ENCODE measurements at regions not wholly inside any gene's neighbourhood (a gene's known extent, or its start where the extent isn't known, plus 50 kb on each side); places are given as distances from the start of the nearest gene placed in this dataset.

DNA sequence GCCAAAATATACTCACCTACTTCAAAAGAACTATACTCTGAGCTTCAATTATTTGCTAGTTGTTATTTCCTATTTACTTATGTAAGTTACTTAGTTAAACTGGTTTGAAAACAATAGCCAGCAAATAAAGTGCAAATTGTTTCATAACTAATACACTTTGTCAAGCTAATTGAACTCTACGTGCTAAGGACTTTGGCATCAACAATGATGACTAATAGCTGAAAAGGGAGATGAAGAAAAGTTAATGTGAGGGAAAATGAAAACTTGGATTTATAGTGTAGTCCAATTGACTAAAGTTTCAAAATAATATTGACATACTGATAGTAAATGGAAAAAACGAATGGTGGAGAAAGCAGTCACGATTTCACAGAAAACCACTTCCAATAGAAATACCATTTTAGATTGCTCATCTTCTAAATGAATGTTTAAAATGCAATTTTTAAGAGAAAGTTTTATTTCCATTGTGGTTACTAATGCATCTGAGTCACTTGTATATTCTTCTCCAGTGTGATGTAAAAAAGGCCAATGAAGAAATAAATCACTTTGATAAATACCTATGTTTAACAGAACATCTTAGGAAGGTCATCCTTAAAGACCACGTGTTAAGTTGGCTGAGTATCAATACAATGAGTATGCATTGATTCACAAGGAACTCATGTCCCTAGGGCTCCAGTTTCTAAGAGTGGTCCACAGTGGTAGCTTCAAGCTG is 455.2 kb downstream of the LTN1 start:
- WGBS, 5 donors = 54 to 71% (median 62%) methylated on average over 4 of the region's 4 CpGs
- intact Hi-C loops (cut with DNase I; ENCODE audit: low total_unique reads) = no loop called here
- H3K36me3 ChIP-seq = no peaks in the 10 kb centered on the region

DNA sequence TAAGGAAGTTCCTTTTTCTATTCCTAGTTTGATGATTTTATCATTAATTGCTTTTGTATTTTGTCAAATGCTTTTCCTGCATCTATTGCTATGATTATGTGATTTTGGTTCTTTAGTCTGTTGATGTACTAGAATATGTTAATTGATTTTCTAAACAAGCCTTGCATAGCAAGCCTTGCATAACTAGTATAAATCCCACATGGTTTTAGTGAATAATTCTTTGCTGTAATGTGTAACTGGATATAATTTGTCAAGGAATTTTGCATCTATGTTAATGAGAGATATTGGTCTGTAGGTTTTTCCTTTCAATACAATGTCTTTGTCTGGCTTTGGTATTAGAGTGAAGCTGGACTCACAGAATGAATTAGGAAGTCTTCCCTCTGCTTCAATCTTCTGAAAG is 460.2 kb downstream of the LTN1 start:
- no peak overlapping the region for H3K27ac ChIP-seq
- no peak for TF ChIP-seq POLR2A (IDR thresholded peaks at IDR 0.05)
- TF ChIP-seq, protein P1, sequence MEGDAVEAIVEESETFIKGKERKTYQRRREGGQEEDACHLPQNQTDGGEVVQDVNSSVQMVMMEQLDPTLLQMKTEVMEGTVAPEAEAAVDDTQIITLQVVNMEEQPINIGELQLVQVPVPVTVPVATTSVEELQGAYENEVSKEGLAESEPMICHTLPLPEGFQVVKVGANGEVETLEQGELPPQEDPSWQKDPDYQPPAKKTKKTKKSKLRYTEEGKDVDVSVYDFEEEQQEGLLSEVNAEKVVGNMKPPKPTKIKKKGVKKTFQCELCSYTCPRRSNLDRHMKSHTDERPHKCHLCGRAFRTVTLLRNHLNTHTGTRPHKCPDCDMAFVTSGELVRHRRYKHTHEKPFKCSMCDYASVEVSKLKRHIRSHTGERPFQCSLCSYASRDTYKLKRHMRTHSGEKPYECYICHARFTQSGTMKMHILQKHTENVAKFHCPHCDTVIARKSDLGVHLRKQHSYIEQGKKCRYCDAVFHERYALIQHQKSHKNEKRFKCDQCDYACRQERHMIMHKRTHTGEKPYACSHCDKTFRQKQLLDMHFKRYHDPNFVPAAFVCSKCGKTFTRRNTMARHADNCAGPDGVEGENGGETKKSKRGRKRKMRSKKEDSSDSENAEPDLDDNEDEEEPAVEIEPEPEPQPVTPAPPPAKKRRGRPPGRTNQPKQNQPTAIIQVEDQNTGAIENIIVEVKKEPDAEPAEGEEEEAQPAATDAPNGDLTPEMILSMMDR (IDR thresholded peaks at IDR 0.05) = no peak
- no peak for TF ChIP-seq EP300 (IDR thresholded peaks at IDR 0.05)
- no peak for TF ChIP-seq POLR2AphosphoS5 (IDR thresholded peaks at IDR 0.05)

More for the DNA sequence above, 455.2 kb downstream of the LTN1 start:
- Histone ChIP-seq H3K4me3 (no peak overlapping the region), H3K4me1 (no peaks in the 10 kb centered on the region), H3K27me3 (no peaks in the 10 kb centered on the region), H3K27ac (no peak overlapping the region), H3K9me3 (no peaks in the 10 kb centered on the region)
- TF ChIP-seq POLR2A (IDR thresholded peaks at IDR 0.05) (no peak), POLR2AphosphoS5 (IDR thresholded peaks at IDR 0.05) (no peak), EP300 (IDR thresholded peaks at IDR 0.05) (no peak)
- TF ChIP-seq, protein P1 (IDR thresholded peaks at IDR 0.05) = no peak
- no peak for DNase-seq

GRCh38 chr21:28523367-28523766 is 469.3 kb downstream of the LTN1 start:
- H3K27me3 ChIP-seq = no peaks in the 10 kb centered on the region
- H3K4me1 ChIP-seq = peaks cover 0 to 12% (median 2%) of the 10 kb centered on the region in 4 donors
- no peaks in the 10 kb centered on the region for H3K9me3 ChIP-seq
- WGBS, 5 donors = 31 to 76% (median 51%) methylated on average over 2 of the region's 2 CpGs
- no peak for DNase-seq
- H3K27ac ChIP-seq = no peak overlapping the region
- intact Hi-C loops (cut with DNase I; ENCODE audit: low total_unique reads) = no loop called here
- TF ChIP-seq POLR2AphosphoS5 (IDR thresholded peaks at IDR 0.05) = no peak
- TF ChIP-seq, protein P1 (IDR thresholded peaks at IDR 0.05) = no peak
- no peak for TF ChIP-seq POLR2A (IDR thresholded peaks at IDR 0.05)
- TF ChIP-seq EP300 (IDR thresholded peaks at IDR 0.05) = no peak
- no peak overlapping the region for H3K4me3 ChIP-seq
- H3K36me3 ChIP-seq = no peaks in the 10 kb centered on the region

More for the DNA sequence above, 460.2 kb downstream of the LTN1 start:
- H3K4me3 ChIP-seq = no peak overlapping the region
- no peaks in the 10 kb centered on the region for H3K36me3 ChIP-seq
- no peaks in the 10 kb centered on the region for H3K4me1 ChIP-seq
- DNase-seq = no peak
- no peaks in the 10 kb centered on the region for H3K27me3 ChIP-seq
- intact Hi-C loops (cut with DNase I; ENCODE audit: low total_unique reads) = no loop called here
- no peaks in the 10 kb centered on the region for H3K9me3 ChIP-seq

DNA sequence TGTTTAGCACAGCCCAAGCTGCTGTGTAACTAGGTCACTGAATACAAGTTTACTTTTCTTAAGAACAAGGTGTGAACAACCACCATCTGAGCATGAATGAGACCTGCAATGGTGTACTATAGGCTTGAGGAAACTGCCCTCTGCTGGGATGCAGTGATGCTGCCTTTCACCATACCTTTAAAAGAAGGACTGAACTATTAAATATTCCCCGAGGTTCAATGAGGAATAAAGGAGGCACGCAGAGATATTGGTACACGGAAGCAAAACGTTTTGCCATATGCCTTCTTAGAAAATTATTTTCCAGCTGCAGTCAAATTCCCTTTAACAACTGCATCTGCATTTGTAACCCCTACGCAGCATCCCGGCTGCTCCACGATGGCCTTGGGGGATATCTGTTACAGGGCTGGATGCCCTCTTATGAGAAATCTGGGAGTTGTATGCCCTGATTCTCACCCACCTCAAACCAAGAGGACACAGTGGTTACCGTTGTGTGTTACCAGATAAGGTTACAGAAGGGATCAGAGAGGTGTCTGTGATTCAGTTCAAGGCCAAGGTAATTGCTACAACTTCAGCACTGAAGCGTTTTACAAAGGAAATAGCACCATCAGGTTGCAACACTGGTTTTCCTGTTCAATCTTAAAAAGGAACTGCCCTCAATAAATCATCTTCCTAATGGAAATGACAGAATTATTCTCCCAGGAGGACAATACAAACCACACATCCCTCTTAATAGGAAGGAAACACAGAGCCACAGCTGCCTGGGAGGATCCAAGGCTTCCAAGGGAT is 470.5 kb downstream of the LTN1 start:
- H3K4me3 ChIP-seq = no peak overlapping the region
- TF ChIP-seq EP300 (IDR thresholded peaks at IDR 0.05) = no peak
- TF ChIP-seq POLR2AphosphoS5 (IDR thresholded peaks at IDR 0.05) = peak in 1 of 3 donors; percentile 7
- TF ChIP-seq, protein P1 (IDR thresholded peaks at IDR 0.05) = peak in 3 of 7 experiments; percentile 6 to 38 (median 26)
- peaks cover 0 to 12% (median 2%) of the 10 kb centered on the region in 4 donors for H3K4me1 ChIP-seq
- peak overlapping the region in 2 of 5 donors; percentile 26 to 35 for H3K27ac ChIP-seq
- no peaks in the 10 kb centered on the region for H3K36me3 ChIP-seq
- DNase-seq = peak in 1 of 2 donors; percentile 84
- WGBS, 5 donors = 38 to 45% (median 42%) methylated on average over 9 of the region's 9 CpGs
- H3K9me3 ChIP-seq = no peaks in the 10 kb centered on the region
- intact Hi-C loops (cut with DNase I; ENCODE audit: low total_unique reads) = no loop called here
- no peaks in the 10 kb centered on the region for H3K27me3 ChIP-seq
